Uterus (tissue), 2 donors: ENCODE measurements at regions not wholly inside any gene's neighbourhood (a gene's known extent, or its start where the extent isn't known, plus 50 kb on each side); places are given as distances from the start of the nearest gene placed in this dataset.
"Not testable (repeated sequence)": the region's sequence is repeated elsewhere in the genome, so short reads cannot be mapped to it uniquely, and the experiment has no call there.

Experiments
- CTCF ChIP-seq, 4 experiments: fragments of 200-600 bp in 2 of 4; fragments of 450-650 bp in 2 of 4; sonication (generic) in 2 of 4; IDR thresholded peaks; one replicate each; pipeline ENCODE4 v1.5.1; 2016 to 2019; ENCODE audit warnings: antibody characterized with exemption in 4 of 4, mild to moderate bottlenecking in 2 of 4, moderate library complexity in 1 of 4
- POLR2A ChIP-seq, 2 donors: fragments of 450-650 bp; IDR thresholded peaks; one replicate each; pipeline ENCODE4 v1.6.1; 2016; ENCODE audit warnings: antibody characterized with exemption in 2 of 2, mild to moderate bottlenecking in 1 of 2, moderate library complexity in 1 of 2

DNA sequence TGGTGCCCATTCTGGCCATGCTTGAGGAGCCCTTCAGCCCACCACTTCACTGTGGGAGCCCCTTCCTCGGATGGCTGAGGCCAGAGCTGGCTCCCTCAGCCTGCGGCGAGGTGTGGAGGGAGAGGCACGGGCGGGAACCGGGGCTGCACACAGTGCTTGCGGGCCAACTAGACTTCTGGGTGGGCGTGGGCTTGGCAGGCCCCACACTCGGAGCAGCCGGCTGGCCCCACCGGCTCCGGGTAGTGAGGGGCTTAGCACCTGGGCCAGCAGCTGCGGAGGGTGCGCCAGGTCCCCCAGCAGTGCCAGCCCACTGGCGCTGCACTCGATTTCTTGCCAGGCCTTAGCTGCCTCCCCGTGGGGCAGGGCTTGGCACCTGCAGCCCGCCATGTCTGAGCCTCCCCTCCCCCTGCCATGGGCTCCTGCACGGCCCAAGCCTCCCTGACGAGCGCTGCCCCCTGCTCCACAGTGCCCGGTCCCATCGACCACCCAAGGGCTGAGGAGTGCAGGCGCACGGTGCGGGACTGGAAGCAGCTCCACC lies 554.2 kb downstream of the GABRG2 start:
- not testable (repeated sequence) for TF ChIP-seq POLR2A, CTCF (IDR thresholded peaks at IDR 0.05)
